ENCODE measurements at regions not wholly inside any gene's neighbourhood (a gene's known extent, or its start where the extent isn't known, plus 50 kb on each side); places are given as distances from the start of the nearest gene placed in this dataset.
A peak's percentile ranks its signal among the peaks of the same experiment; 100 is the strongest.
"Not testable (repeated sequence)": the region's sequence is repeated elsewhere in the genome, so short reads cannot be mapped to it uniquely, and the experiment has no call there.

DNA sequence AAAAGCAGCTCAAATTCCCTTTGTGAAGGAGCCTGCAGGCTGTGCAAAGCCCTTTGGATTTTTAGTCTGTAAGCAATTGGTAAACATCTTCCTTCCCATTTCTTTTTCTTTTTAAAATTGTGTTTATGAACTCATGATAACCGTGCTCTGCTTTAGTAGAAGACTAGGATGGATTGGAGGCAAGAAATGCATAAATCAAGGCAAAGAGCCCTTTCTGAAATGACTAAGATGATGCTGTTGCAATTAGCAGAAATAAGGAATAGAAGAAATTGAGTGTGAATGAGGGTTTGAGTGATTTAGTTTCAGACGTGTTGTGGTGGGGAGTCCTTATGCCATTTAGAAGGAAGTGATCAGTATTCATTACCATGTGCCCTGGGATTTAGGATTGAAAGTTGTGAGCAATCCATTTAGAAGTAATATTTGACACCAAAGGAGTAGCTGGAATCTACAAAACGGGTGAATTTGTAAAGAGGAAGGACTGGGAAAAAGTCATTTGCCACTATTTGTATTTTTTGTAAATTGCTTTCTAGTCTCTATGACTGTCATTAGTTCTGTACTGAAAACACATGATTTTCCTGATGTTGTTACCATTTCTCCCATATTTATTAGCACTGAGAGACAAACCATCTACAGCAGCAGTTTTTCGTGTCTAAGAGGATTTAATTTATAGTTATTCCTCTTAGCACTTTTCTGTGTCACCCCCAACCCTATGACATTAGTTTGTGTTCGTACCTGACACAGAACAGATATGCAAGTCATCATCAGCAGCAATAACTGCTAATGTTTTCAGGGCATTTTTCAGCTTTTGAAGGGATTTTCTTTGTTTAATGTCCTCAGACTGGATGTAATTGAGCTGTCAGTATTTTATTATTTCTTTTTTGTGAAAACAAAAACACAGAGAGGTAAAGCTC lies 265.0 kb downstream of the UTRN start:
- Mint-ChIP-seq H3K4me3 (no peak overlapping the region), H3K36me3 (ENCODE audit: insufficient read depth) (peaks cover 47% of the 10 kb centered on the region), H3K27me3 (ENCODE audit: low read depth) (no peaks in the 10 kb centered on the region), H3K9me3 (no peaks in the 10 kb centered on the region), H3K4me1 (ENCODE audit: low read depth) (peaks cover under 1% of the 10 kb centered on the region)
- ATAC-seq, result no peak
- no peak for DNase-seq

DNA sequence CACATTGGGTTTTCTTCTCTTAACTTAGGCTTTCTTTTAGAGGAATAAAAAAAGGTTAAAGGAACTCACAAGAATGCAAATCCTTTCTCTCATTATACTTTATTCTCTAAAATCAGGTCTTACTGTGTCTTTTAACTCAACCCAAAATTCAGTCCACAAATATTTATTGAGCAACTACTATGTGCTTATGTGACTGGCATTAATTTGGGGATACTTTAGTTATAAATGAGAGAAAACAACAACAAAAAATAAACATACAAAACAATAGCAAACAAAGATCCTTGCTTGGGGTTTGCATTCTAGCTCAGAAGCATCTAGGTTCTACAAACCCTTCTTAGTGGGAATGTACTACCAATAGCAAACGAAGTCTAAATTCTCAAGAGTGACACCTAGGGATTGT lies 266.2 kb downstream of the UTRN start:
- no peak for DNase-seq
- Mint-ChIP-seq H3K36me3 (ENCODE audit: insufficient read depth) (peaks cover 46% of the 10 kb centered on the region), H3K4me1 (ENCODE audit: low read depth) (peaks cover 1% of the 10 kb centered on the region), H3K9me3 (no peaks in the 10 kb centered on the region), H3K27me3 (ENCODE audit: low read depth) (no peaks in the 10 kb centered on the region), H3K4me3 (no peak overlapping the region)
- ATAC-seq, result no peak

DNA sequence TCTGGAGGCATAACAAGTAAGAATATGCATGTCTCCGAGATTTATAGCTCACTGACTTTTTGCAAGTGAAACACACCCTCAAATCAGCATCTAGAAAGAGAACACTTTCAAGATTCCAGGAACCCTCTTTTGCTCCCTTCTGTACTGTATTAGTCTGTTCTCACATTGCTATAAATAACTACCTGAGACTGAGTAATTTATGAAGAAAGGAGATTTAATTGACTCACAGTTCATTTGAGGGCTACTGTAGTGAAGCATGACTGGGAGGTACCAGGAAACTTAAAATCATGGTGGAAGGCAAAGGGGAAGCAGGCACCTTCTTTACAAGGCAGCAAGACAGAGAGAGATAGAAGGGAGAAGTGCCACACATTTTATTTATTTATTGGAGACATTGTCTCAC lies 269.9 kb downstream of the UTRN start:
- peaks cover 38% of the 10 kb centered on the region for H3K36me3 Mint-ChIP-seq (ENCODE audit: insufficient read depth)

DNA sequence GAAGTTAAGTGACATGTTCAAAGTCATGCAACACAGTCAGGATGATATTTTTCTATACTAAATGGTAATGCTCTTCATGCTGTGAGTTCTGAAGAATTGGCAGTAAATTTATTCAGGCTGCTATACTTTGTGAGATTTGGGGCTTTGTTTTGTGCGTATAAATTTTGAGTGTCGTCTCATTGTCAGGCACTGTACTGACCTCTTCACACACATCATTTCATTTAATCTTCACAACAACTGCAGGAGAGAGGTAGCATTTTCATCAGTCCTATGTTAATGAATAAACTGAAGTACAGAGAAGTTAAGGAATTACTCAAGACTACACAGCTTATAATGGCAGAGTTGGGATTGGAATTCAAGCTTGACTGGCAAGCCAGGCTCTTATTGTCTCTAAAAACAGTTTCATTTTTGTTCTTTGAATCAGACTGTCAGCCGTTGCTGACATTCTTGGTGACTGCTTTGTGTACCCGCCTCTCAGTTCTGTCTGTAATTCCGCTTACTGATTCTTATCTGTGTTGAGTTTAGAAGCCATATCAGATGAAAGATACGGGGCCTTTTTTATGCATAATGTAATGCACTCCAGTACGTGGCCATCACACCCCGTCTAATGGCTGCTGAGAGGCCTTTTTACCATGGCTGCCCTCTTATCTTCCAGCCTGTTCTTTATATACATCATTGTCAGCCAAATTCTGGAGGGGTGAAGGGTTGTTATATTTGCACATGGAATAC lies 274.9 kb downstream of the UTRN start:
- H3K4me3 Mint-ChIP-seq, result peak overlapping the region; percentile 67
- H3K27me3 Mint-ChIP-seq (ENCODE audit: low read depth), result no peaks in the 10 kb centered on the region
- ATAC-seq (peak; percentile 91 to 92), DNase-seq (no peak)
- H3K36me3 Mint-ChIP-seq (ENCODE audit: insufficient read depth), result peaks cover 15% of the 10 kb centered on the region
- no peaks in the 10 kb centered on the region for H3K9me3 Mint-ChIP-seq
- peaks cover 25% of the 10 kb centered on the region for H3K4me1 Mint-ChIP-seq (ENCODE audit: low read depth)

More for the DNA sequence above, 269.9 kb downstream of the UTRN start:
- Mint-ChIP-seq H3K27me3 (ENCODE audit: low read depth) (no peaks in the 10 kb centered on the region), H3K4me1 (ENCODE audit: low read depth) (peaks cover 16% of the 10 kb centered on the region), H3K4me3 (no peak overlapping the region), H3K9me3 (no peaks in the 10 kb centered on the region)
- ATAC-seq (peak; percentile 55 to 61), DNase-seq (no peak)

- no peak for DNase-seq
- Mint-ChIP-seq H3K36me3 (ENCODE audit: insufficient read depth) (peaks cover 9% of the 10 kb centered on the region), H3K4me1 (ENCODE audit: low read depth) (peaks cover 24% of the 10 kb centered on the region), H3K4me3 (no peak overlapping the region), H3K9me3 (no peaks in the 10 kb centered on the region), H3K27me3 (ENCODE audit: low read depth) (no peaks in the 10 kb centered on the region)
- no peak for ATAC-seq
These were observed 276.4 kb downstream of the UTRN start for GRCh38 chr6:144561455-144562043.

DNA sequence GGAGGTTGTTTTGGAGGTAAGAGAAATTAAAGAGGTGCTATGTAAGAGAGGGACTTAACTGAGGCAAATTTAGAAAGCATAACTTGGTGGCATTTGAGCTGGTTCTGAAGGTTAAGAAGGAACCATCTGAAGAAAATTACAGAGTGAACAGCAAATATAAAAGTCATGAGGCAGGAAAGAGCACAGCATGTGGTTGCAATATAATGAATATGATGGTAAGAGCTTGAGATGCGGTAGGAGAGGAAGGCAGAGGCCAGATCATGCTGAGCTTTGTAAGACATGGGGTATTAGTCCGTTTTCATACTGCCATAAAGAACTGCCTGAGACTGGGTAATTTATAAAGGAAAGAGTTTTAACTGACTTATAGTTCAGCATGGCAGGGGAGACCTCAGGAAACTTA lies 279.1 kb downstream of the UTRN start:
- no peak overlapping the region for H3K4me3 Mint-ChIP-seq
- no peaks in the 10 kb centered on the region for H3K9me3 Mint-ChIP-seq
- ATAC-seq, result no peak
- H3K27me3 Mint-ChIP-seq (ENCODE audit: low read depth), result no peaks in the 10 kb centered on the region
- peaks cover 17% of the 10 kb centered on the region for H3K4me1 Mint-ChIP-seq (ENCODE audit: low read depth)
- no peak for DNase-seq
- peaks cover 10% of the 10 kb centered on the region for H3K36me3 Mint-ChIP-seq (ENCODE audit: insufficient read depth)

- Mint-ChIP-seq H3K36me3 (ENCODE audit: insufficient read depth) (peaks cover 24% of the 10 kb centered on the region), H3K4me1 (ENCODE audit: low read depth) (no peaks in the 10 kb centered on the region)
- DNase-seq, result no peak
These were observed 281.9 kb downstream of the UTRN start for GRCh38 chr6:144566868-144567615.

DNA sequence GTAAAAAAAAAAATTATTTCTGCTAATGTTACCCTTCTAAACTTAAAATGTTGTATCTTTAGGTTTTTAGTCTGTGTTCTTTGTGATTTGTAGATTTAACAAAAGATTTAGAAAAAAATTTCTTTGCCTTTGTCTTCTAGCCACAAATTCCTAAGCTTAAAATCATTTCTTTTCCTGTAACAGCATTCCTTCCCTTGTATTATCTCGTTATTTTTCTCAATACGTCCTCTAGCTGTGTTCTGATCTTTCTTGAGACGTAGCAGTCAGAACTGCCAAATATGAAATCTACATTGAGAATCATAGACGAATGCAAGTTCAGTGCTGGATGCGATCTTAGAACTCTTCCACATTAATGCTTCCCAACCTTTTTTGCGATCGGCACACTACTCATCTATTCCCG lies 283.1 kb downstream of the UTRN start:
- DNase-seq (no peak), ATAC-seq (no peak)
- H3K27me3 Mint-ChIP-seq (ENCODE audit: low read depth), result no peaks in the 10 kb centered on the region
- no peaks in the 10 kb centered on the region for H3K9me3 Mint-ChIP-seq
- H3K4me3 Mint-ChIP-seq, result no peak overlapping the region
- no peaks in the 10 kb centered on the region for H3K4me1 Mint-ChIP-seq (ENCODE audit: low read depth)
- peaks cover 26% of the 10 kb centered on the region for H3K36me3 Mint-ChIP-seq (ENCODE audit: insufficient read depth)

More at GRCh38 chr6:144566868-144567615, 281.9 kb downstream of the UTRN start:
- no peak overlapping the region for H3K4me3 Mint-ChIP-seq
- H3K9me3 Mint-ChIP-seq, result no peaks in the 10 kb centered on the region
- peak; percentile 43 to 57 for ATAC-seq
- H3K27me3 Mint-ChIP-seq (ENCODE audit: low read depth), result no peaks in the 10 kb centered on the region

DNA sequence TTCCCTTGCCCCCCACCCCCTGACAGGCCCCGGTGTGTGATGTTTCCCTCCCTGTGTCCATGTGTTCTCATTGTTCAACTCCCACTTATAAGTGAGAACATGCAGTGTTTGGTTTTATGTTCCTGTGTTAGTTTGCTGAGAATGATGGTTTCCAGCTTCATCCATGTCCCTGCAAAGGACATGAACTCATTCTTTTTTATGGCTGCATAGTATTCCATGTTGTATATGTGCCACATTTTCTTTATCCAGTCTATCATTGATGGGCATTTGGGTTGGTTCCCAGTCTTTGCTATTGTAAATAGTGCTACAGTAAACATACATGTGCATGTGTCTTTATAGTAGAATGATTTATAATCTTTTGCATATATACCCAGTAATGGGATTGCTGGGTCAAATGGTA lies 287.4 kb downstream of the UTRN start:
- H3K9me3 Mint-ChIP-seq; H3K27me3 Mint-ChIP-seq (ENCODE audit: low read depth); H3K4me3 Mint-ChIP-seq; ATAC-seq; DNase-seq: not testable (repeated sequence)
- peaks cover 15% of the 10 kb centered on the region for H3K4me1 Mint-ChIP-seq (ENCODE audit: low read depth)
- peaks cover 29% of the 10 kb centered on the region for H3K36me3 Mint-ChIP-seq (ENCODE audit: insufficient read depth)

DNA sequence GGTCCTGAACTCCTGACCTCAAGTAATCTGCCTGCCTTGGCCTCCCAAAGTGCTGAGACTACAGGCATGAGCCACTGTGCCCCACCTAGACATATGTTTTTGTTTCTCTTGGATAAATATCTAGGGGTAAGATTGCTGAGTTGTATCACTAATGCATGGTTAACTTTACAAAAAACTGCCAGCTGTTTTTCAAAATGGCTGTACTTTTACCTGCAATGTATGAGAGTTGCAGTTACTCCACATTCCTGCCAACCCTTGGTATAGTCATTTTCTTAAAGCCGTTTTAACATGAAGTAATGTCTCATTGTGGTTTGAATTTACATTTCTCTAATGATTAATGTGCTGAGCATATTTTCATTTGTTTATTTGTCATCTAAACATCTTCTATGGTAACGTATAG lies 289.7 kb downstream of the UTRN start:
- ATAC-seq (peak; percentile 50 to 62), DNase-seq (no peak)
- H3K4me1 Mint-ChIP-seq (ENCODE audit: low read depth), result peaks cover 15% of the 10 kb centered on the region
- no peaks in the 10 kb centered on the region for H3K27me3 Mint-ChIP-seq (ENCODE audit: low read depth)
- H3K4me3 Mint-ChIP-seq, result no peak overlapping the region
- H3K9me3 Mint-ChIP-seq, result no peaks in the 10 kb centered on the region
- peaks cover 22% of the 10 kb centered on the region for H3K36me3 Mint-ChIP-seq (ENCODE audit: insufficient read depth)

GRCh38 chr6:144575327-144575726 lies 290.2 kb downstream of the UTRN start:
- H3K27me3 Mint-ChIP-seq (ENCODE audit: low read depth), result no peaks in the 10 kb centered on the region
- ATAC-seq (no peak), DNase-seq (no peak)
- no peaks in the 10 kb centered on the region for H3K9me3 Mint-ChIP-seq
- peaks cover 19% of the 10 kb centered on the region for H3K4me1 Mint-ChIP-seq (ENCODE audit: low read depth)
- H3K36me3 Mint-ChIP-seq (ENCODE audit: insufficient read depth), result peaks cover 21% of the 10 kb centered on the region
- H3K4me3 Mint-ChIP-seq, result no peak overlapping the region

GRCh38 chr6:144576871-144577270 lies 291.7 kb downstream of the UTRN start:
- peaks cover 16% of the 10 kb centered on the region for H3K36me3 Mint-ChIP-seq (ENCODE audit: insufficient read depth)
- H3K4me1 Mint-ChIP-seq (ENCODE audit: low read depth), result peaks cover 20% of the 10 kb centered on the region
- no peaks in the 10 kb centered on the region for H3K9me3 Mint-ChIP-seq
- ATAC-seq, result no peak
- no peak for DNase-seq
- no peaks in the 10 kb centered on the region for H3K27me3 Mint-ChIP-seq (ENCODE audit: low read depth)
- H3K4me3 Mint-ChIP-seq, result peak overlapping the region; percentile 3

DNA sequence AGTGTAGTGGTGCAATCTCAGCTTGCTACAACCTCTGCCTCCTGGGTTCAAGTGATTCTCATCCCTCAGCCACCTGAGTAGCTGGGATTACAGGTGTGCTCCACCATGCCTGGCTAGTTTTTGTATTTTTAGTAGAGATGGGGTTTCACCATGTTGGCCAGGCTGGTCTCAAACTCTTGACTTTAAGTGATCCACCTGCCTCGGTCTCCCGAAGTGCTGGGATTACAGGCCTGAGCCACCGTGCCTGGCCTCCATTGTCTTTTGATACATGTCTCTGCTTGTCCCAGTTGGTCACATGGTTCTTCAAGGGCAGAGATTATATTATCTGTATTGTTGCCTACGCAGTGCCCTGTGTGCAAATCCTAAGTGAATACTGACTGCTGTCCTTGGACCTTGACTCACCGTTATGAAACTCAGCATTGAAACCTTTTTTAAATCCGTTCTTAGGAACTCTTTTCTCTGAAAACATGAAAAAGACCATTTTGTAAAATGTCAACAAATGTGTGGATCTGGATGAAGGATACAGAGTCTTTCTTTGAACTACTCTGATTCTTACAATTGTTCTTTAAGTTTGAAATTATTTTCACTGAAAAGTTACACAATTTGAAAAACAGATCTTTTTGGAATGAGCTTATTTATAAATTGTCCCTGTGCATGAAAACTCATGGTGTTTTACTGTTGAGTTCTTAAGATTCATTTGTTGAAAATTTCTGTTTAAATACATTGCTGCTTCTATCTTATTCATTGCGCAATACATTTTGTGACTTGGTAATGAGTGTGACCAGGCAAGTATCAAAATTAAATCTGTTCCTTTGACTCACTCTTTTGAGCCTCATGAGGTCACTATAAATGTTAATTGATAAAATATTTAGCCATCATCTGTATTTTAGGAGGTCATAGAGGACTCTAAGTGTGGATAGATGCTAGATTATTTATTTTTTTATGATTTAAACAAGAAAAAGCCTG lies 293.5 kb downstream of the UTRN start:
- ATAC-seq, result no peak
- no peak overlapping the region for H3K4me3 Mint-ChIP-seq
- H3K4me1 Mint-ChIP-seq (ENCODE audit: low read depth), result peaks cover 34% of the 10 kb centered on the region
- no peaks in the 10 kb centered on the region for H3K9me3 Mint-ChIP-seq
- peaks cover 7% of the 10 kb centered on the region for H3K36me3 Mint-ChIP-seq (ENCODE audit: insufficient read depth)
- DNase-seq, result no peak
- H3K27me3 Mint-ChIP-seq (ENCODE audit: low read depth), result no peaks in the 10 kb centered on the region

Data from activated T-cell treated with anti-CD3 and anti-CD28 coated beads, Interleukin-2, amount 50 U/mL, for 4 hours (primary cell).